Lung (tissue), 11 donors: ENCODE measurements at regions not wholly inside any gene's neighbourhood (a gene's known extent, or its start where the extent isn't known, plus 50 kb on each side); places are given as distances from the start of the nearest gene placed in this dataset.

Experiments used
- ATAC-seq: fragments of 200-7000 bp; cut with Tn5 transposase; one replicate; pipeline ENCODE4 v1.9.1; 2020; ENCODE audit warnings: moderate number of reproducible peaks; ENCODE audit not compliant: insufficient read depth, low FRiP score
- DNase-seq, 3 donors: peaks; one replicate each; pipeline ENCODE4 v3.0.0-alpha.2; 2013 to 2017
- H3K27ac ChIP-seq, 2 donors: one replicate each; pipeline ENCODE4 v1.5.1; 2013; ENCODE audit warnings: mild to moderate bottlenecking in 2 of 2, moderate library complexity in 2 of 2, control low read depth in 1 of 2, inconsistent platforms in 1 of 2, low read depth in 1 of 2, low read length in 1 of 2
- H3K27me3 ChIP-seq, 3 donors: one replicate each; pipeline ENCODE4 v1.5.1; 2013; ENCODE audit warnings: low read length in 2 of 3; ENCODE audit not compliant: control insufficient read depth in 3 of 3, insufficient read depth in 3 of 3
- H3K36me3 ChIP-seq, 4 donors: one replicate each; pipeline ENCODE4 v1.5.1; 2013; ENCODE audit warnings: low read length in 4 of 4, mild to moderate bottlenecking in 1 of 4, moderate library complexity in 1 of 4; ENCODE audit not compliant: control insufficient read depth in 4 of 4, insufficient read depth in 4 of 4
- H3K4me1 ChIP-seq, 5 donors: one replicate each; pipeline ENCODE4 v1.5.1; 2013; ENCODE audit warnings: low read length in 5 of 5, mild to moderate bottlenecking in 2 of 5, moderate library complexity in 1 of 5; ENCODE audit not compliant: control insufficient read depth in 5 of 5, insufficient read depth in 5 of 5
- H3K4me3 ChIP-seq: one replicate; pipeline ENCODE4 v1.5.1; 2013; ENCODE audit warnings: mild to moderate bottlenecking, control low read depth, moderate library complexity
- H3K9ac ChIP-seq, 2 donors: one replicate each; pipeline ENCODE4 v1.5.1; 2013; ENCODE audit warnings: low read length in 2 of 2, control low read depth in 1 of 2; ENCODE audit not compliant: insufficient read depth in 1 of 2
- H3K9me3 ChIP-seq, 4 donors: one replicate each; pipeline ENCODE4 v1.5.1; 2013; ENCODE audit warnings: low read length in 3 of 4, mild to moderate bottlenecking in 1 of 4, moderate library complexity in 1 of 4; ENCODE audit not compliant: control insufficient read depth in 4 of 4, insufficient read depth in 3 of 4
- WGBS, 2 donors: extraction: QIAGEN DNeasy Blood & Tissue Kit; methylation state at CpG; one replicate each; pipeline ENCODE4 v1.1.7; 2013; 5-methylcytosine and 5-hydroxymethylcytosine counted together
- TF ChIP-seq, protein P1 (sequence below): IDR thresholded peaks from 2 replicates; pipeline ENCODE4 v1.5.1; 2012; ENCODE audit warnings: mild to moderate bottlenecking; ENCODE audit errors: control extremely low read depth, extremely low read depth
- donor health status: control.
- donor health status: control.
- donor health status: Bipolar disorder and iron deficiency.
- donor health status: healthy.
- donor health status: DM: yes; HTN: yes; CAD: no.

DNA sequence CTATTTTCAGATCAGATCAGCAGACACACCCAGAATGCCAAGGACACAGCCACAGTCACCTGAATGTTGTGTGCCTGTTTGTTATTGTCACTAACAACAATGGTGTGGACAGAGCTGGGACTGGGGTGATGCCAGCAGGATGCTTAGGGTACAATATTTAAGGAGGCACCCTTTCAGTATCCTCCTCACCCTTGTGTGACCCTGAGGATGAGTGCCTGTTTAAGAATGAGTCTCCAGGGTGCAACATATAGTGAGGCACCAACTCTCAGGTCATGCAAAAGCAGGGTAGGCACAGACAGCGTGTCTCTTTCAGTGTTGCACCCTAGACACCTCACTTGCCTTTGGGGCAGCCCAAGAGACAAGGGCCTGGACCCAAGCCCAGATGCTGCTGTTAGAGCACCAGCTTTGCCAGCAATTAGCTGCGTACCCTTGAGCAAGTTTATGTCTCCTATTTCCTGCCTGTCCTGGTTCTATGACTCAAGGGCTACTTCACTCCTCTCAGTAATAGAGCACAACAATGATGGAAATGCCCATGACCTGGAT is 122.6 kb downstream of the AQP9 start:
- Histone ChIP-seq H3K27me3 (no peaks in the 10 kb centered on the region), H3K9me3 (peaks cover 0 to 3% (median under 1%) of the 10 kb centered on the region in 4 donors), H3K36me3 (no peaks in the 10 kb centered on the region), H3K27ac (peak overlapping the region in 1 of 2 donors; percentile 60), H3K4me3 (no peak overlapping the region), H3K9ac (no peak overlapping the region), H3K4me1 (no peaks in the 10 kb centered on the region)
- DNase-seq (no peak), ATAC-seq (no peak)
- 66 to 71% methylated on average over 2 of the region's 2 CpGs for WGBS, 2 donors
- TF ChIP-seq, protein P1, sequence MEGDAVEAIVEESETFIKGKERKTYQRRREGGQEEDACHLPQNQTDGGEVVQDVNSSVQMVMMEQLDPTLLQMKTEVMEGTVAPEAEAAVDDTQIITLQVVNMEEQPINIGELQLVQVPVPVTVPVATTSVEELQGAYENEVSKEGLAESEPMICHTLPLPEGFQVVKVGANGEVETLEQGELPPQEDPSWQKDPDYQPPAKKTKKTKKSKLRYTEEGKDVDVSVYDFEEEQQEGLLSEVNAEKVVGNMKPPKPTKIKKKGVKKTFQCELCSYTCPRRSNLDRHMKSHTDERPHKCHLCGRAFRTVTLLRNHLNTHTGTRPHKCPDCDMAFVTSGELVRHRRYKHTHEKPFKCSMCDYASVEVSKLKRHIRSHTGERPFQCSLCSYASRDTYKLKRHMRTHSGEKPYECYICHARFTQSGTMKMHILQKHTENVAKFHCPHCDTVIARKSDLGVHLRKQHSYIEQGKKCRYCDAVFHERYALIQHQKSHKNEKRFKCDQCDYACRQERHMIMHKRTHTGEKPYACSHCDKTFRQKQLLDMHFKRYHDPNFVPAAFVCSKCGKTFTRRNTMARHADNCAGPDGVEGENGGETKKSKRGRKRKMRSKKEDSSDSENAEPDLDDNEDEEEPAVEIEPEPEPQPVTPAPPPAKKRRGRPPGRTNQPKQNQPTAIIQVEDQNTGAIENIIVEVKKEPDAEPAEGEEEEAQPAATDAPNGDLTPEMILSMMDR: no peak

DNA sequence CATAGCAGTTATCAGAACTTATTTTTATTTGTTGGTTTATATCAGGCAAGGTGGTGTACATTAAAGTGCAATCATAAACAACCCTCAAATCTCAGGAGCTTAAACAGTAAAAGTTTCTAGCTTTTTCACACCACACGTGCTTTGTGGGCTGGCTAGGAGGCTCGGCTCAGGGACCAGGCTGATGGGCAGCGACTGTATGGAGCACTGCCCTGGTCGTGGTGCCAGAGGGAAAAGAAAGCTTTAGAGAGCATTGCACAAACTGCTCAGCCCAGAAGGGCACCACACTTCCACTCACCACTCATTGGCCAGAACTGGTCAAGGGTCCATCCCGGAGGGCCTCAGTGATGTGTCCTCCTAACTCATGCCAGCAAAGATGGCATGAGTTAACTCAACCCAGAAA is 123.2 kb downstream of the AQP9 start:
- DNase-seq: no peak
- TF ChIP-seq, protein P1: no peak
- no peak for ATAC-seq
- H3K9ac ChIP-seq: no peak overlapping the region
- H3K36me3 ChIP-seq: no peaks in the 10 kb centered on the region
- H3K27me3 ChIP-seq: no peaks in the 10 kb centered on the region
- 94 to 96% methylated on average over 5 of the region's 5 CpGs for WGBS, 2 donors
- peak overlapping the region in 1 of 2 donors; percentile 60 for H3K27ac ChIP-seq
- no peak overlapping the region for H3K4me3 ChIP-seq
- no peaks in the 10 kb centered on the region for H3K4me1 ChIP-seq
- peaks cover 0 to 2% (median 0%) of the 10 kb centered on the region in 4 donors for H3K9me3 ChIP-seq

DNA sequence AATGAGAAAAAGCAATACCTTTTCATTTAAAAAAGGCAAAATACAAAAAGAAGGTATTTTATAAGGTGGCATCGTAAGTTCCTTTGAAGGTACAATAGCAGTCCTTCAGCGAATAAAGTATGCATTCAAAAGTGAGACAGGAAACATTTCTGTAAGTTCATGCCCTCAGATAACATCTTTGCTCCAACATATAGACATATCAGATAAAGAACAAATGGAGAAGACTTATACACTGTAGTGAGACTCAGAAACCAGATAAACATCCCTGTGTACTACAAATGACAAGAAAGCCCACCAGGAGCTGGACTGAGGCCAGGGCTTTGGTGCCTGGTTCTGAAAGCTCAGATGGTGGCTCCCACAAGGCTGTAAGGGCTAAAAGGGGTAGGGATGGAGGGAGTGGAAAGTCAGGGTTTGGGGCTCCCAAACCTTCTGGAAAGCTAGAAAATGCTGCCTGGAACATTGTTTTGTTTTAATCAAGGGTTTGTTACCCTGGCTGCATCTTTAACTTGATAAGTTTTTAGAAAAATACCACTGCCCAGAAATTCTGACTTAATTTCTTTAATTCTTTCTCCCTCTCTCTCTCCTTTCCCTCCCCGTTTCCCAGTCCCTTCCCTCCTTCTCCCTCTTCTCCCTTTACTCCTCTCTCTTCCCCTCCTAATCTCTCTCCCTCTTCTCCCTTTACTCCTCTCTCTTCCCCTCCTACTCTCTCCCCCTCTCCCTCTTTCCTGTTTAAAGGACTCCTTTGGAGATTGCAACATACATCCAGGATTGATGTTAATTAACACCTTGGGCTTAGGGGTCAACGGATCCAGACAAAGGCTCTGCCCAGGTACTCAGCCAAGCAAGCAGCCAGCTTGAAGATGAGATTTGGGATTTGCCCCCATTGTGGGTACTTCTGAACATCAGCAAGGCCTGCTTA is 126.1 kb downstream of the AQP9 start:
- Histone ChIP-seq H3K27me3 (no peaks in the 10 kb centered on the region), H3K9me3 (no peaks in the 10 kb centered on the region), H3K4me1 (no peaks in the 10 kb centered on the region), H3K4me3 (no peak overlapping the region), H3K9ac (no peak overlapping the region), H3K27ac (no peak overlapping the region), H3K36me3 (no peaks in the 10 kb centered on the region)
- TF ChIP-seq, protein P1: no peak
- DNase-seq (no peak), ATAC-seq (no peak)
- 67 to 77% methylated on average over 4 of the region's 4 CpGs for WGBS, 2 donors
